ENCODE measurements at regions not wholly inside any gene's neighbourhood (a gene's known extent, or its start where the extent isn't known, plus 50 kb on each side); places are given as distances from the start of the nearest gene placed in this dataset.

- no peak for TF ChIP-seq CTCF (conservative IDR thresholded peaks at IDR 0.05; ENCODE audit: low read depth, low read length)
- TF ChIP-seq EZH2 (IDR thresholded peaks at IDR 0.05; ENCODE audit: borderline replicate concordance, low read depth, low read length, poor library complexity, severe bottlenecking): no peak
Observed at GRCh38 chr13:102461302-102461701, 59.5 kb upstream of the FGF14 start.
